ENCODE measurements at regions not wholly inside any gene's neighbourhood (a gene's known extent, or its start where the extent isn't known, plus 50 kb on each side); places are given as distances from the start of the nearest gene placed in this dataset.

- TF ChIP-seq, protein P1, sequence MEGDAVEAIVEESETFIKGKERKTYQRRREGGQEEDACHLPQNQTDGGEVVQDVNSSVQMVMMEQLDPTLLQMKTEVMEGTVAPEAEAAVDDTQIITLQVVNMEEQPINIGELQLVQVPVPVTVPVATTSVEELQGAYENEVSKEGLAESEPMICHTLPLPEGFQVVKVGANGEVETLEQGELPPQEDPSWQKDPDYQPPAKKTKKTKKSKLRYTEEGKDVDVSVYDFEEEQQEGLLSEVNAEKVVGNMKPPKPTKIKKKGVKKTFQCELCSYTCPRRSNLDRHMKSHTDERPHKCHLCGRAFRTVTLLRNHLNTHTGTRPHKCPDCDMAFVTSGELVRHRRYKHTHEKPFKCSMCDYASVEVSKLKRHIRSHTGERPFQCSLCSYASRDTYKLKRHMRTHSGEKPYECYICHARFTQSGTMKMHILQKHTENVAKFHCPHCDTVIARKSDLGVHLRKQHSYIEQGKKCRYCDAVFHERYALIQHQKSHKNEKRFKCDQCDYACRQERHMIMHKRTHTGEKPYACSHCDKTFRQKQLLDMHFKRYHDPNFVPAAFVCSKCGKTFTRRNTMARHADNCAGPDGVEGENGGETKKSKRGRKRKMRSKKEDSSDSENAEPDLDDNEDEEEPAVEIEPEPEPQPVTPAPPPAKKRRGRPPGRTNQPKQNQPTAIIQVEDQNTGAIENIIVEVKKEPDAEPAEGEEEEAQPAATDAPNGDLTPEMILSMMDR (IDR thresholded peaks at IDR 0.05) = no peak
- no peak overlapping the region for H3K27ac Mint-ChIP-seq (ENCODE audit: unreplicated experiment)
These were observed 87.6 kb upstream of the EXOC1L start for GRCh38 chr4:55731959-55732358.

DNA sequence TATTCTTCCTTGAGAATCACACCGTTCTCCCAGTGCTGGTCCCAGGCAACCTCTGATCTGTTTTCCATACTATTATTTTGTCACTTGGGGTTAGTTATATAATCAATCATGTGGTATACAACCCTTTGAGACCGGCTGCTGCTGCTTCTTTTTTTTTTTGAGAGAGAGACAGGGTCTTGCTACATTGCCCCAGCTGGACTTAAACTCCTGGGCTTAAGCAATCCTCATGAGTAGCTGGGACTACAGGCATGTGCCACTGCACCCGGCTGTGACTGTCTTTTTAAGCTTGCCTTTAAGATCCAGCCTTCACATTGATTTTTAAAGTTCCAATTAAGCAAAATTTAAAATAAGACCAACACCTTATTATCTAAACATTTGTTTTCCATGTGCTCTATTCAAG is 86.7 kb upstream of the EXOC1L start:
- Mint-ChIP-seq H3K4me3 (ENCODE audit: unreplicated experiment) (no peak overlapping the region), H3K27me3 (ENCODE audit: unreplicated experiment) (peaks cover 17% of the 10 kb centered on the region), H3K36me3 (ENCODE audit: unreplicated experiment) (no peaks in the 10 kb centered on the region), H3K4me1 (ENCODE audit: unreplicated experiment) (peaks cover 3% of the 10 kb centered on the region), H3K27ac (ENCODE audit: unreplicated experiment) (no peak overlapping the region), H3K9me3 (ENCODE audit: unreplicated experiment) (no peaks in the 10 kb centered on the region)
- DNase-seq (ENCODE audit: extremely low spot score, unreplicated experiment) = no peak
- TF ChIP-seq, protein P1 (IDR thresholded peaks at IDR 0.05) = no peak

More at GRCh38 chr4:55731959-55732358, 87.6 kb upstream of the EXOC1L start:
- H3K9me3 Mint-ChIP-seq (ENCODE audit: unreplicated experiment) = peaks cover 4% of the 10 kb centered on the region
- no peak for DNase-seq (ENCODE audit: extremely low spot score, unreplicated experiment)
- H3K36me3 Mint-ChIP-seq (ENCODE audit: unreplicated experiment) = no peaks in the 10 kb centered on the region
- peaks cover 3% of the 10 kb centered on the region for H3K4me1 Mint-ChIP-seq (ENCODE audit: unreplicated experiment)
- H3K4me3 Mint-ChIP-seq (ENCODE audit: unreplicated experiment) = no peak overlapping the region
- peaks cover 10% of the 10 kb centered on the region for H3K27me3 Mint-ChIP-seq (ENCODE audit: unreplicated experiment)

- no peaks in the 10 kb centered on the region for H3K36me3 Mint-ChIP-seq (ENCODE audit: unreplicated experiment)
- H3K9me3 Mint-ChIP-seq (ENCODE audit: unreplicated experiment) = no peaks in the 10 kb centered on the region
- no peak overlapping the region for H3K4me3 Mint-ChIP-seq (ENCODE audit: unreplicated experiment)
- peaks cover 3% of the 10 kb centered on the region for H3K4me1 Mint-ChIP-seq (ENCODE audit: unreplicated experiment)
- peaks cover 27% of the 10 kb centered on the region for H3K27me3 Mint-ChIP-seq (ENCODE audit: unreplicated experiment)
- DNase-seq (ENCODE audit: extremely low spot score, unreplicated experiment) = no peak
- TF ChIP-seq, protein P1 (IDR thresholded peaks at IDR 0.05) = no peak
- H3K27ac Mint-ChIP-seq (ENCODE audit: unreplicated experiment) = no peak overlapping the region
These were observed 85.7 kb upstream of the EXOC1L start for GRCh38 chr4:55733932-55734331.

DNA sequence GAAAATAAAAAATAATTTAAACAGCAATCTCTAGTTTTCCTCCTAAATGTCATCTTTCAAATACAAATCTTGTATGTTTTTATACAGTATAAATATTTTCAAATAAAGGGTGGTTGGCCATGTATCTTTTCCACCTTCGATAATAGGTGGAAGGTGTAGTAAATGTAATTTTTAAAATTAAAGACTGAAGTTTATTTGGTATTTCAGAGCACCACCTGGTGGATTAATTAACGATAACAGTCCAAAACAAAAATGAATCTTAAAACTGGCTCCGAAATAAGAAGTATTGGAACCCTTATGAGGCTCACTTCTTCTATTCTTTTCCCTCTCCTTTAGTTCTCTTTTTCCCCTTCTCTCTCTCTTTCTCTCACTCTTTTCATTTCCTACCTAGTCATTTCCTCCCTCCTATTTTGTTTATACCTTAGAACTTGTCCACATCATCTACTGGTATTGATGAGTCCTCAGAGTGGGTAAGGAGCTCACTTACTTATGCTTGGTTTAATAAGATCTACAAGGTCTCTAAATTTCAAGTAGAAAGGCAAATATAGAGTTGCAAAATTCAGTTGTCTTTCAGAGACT is 82.9 kb upstream of the EXOC1L start:
- Mint-ChIP-seq H3K27ac (ENCODE audit: unreplicated experiment) (no peak overlapping the region), H3K4me1 (ENCODE audit: unreplicated experiment) (peaks cover 3% of the 10 kb centered on the region), H3K27me3 (ENCODE audit: unreplicated experiment) (peaks cover 46% of the 10 kb centered on the region), H3K9me3 (ENCODE audit: unreplicated experiment) (no peaks in the 10 kb centered on the region), H3K36me3 (ENCODE audit: unreplicated experiment) (no peaks in the 10 kb centered on the region), H3K4me3 (ENCODE audit: unreplicated experiment) (no peak overlapping the region)
- TF ChIP-seq, protein P1 (IDR thresholded peaks at IDR 0.05) = peak; percentile 58
- no peak for DNase-seq (ENCODE audit: extremely low spot score, unreplicated experiment)

DNA sequence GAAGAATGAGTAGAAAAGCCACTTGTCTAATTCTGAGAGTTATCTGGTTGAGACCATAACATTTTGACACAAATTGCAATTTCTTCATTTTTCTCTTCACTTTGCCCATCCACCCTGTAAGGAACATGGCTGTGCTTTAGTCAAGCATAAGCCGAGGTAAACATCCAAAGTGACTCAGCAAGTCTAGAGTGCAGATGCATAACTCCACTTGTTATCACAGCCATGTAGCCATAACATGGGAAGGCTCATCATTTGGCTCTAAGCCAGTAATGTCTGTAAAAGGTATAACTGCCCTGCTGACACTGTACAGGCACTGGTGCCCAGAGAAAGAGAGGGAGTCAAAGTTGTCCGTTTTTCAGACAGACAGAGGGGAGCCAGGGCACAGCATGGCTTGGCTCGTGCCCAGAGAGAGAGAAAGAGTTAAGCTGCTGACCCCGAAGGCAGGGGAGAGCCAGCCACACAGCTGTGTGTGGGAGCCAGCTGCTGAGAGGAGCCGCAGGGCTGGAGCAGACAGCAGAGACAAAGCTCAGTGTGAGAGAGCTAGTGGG is 76.9 kb upstream of the EXOC1L start:
- H3K9me3 Mint-ChIP-seq (ENCODE audit: unreplicated experiment) = no peaks in the 10 kb centered on the region
- no peak overlapping the region for H3K4me3 Mint-ChIP-seq (ENCODE audit: unreplicated experiment)
- no peak overlapping the region for H3K27ac Mint-ChIP-seq (ENCODE audit: unreplicated experiment)
- no peaks in the 10 kb centered on the region for H3K36me3 Mint-ChIP-seq (ENCODE audit: unreplicated experiment)
- TF ChIP-seq, protein P1 (IDR thresholded peaks at IDR 0.05) = no peak
- peaks cover 55% of the 10 kb centered on the region for H3K27me3 Mint-ChIP-seq (ENCODE audit: unreplicated experiment)
- DNase-seq (ENCODE audit: extremely low spot score, unreplicated experiment) = no peak
- H3K4me1 Mint-ChIP-seq (ENCODE audit: unreplicated experiment) = peaks cover 3% of the 10 kb centered on the region
